Thyroid gland (tissue), 4 donors: ENCODE measurements at regions not wholly inside any gene's neighbourhood (a gene's known extent, or its start where the extent isn't known, plus 50 kb on each side); places are given as distances from the start of the nearest gene placed in this dataset.

Source experiments
- DNase-seq, 2 donors: peaks; one replicate each; pipeline ENCODE4 v3.0.0-alpha.2; 2019
- H3K27ac ChIP-seq, 3 donors: fragments of 200-600 bp; sonication (generic); 1 replicate in 2 of 3; 2 replicates in 1 of 3; pipeline ENCODE4 v1.5.1; 2016 to 2019; ENCODE audit warnings: mild to moderate bottlenecking in 1 of 3, moderate library complexity in 1 of 3
- H3K27me3 ChIP-seq: fragments of 200-600 bp; sonication (generic); one replicate; pipeline ENCODE4 v1.5.1; 2019
- H3K36me3 ChIP-seq, 2 donors: fragments of 200-600 bp; sonication (generic); one replicate each; pipeline ENCODE4 v1.5.1; 2016 to 2019
- H3K4me1 ChIP-seq, 2 donors: fragments of 200-600 bp; sonication (generic); one replicate each; pipeline ENCODE4 v1.5.1; 2017 to 2019
- H3K4me3 ChIP-seq, 3 donors: fragments of 200-600 bp; sonication (generic); replicated peaks in 1 of 3; 1 replicate in 2 of 3; 2 replicates in 1 of 3; pipeline ENCODE4 v1.5.1; 2016; ENCODE audit warnings: mild to moderate bottlenecking in 1 of 3
- H3K9me3 ChIP-seq: fragments of 200-600 bp; sonication (generic); one replicate; pipeline ENCODE4 v1.5.1; 2017
- POLR2A ChIP-seq, 2 donors: fragments of 450-650 bp; IDR thresholded peaks; one replicate each; pipeline ENCODE4 v1.6.1; 2017; ENCODE audit warnings: antibody characterized with exemption in 2 of 2, mild to moderate bottlenecking in 2 of 2, moderate library complexity in 1 of 2
- WGBS, 2 donors: methylation state at CpG; one replicate each; pipeline ENCODE4 v1.1.5; 2017; 5-methylcytosine and 5-hydroxymethylcytosine counted together
- intact Hi-C: fragments of 100-400 bp; cut with DNase I; formaldehyde crosslinking; loops from one replicate; pipeline ENCODE4 v1.15.1; 2023
- TF ChIP-seq, protein P1 (sequence below), 6 experiments: fragments of 200-600 bp in 3 of 6; fragments of 450-650 bp in 3 of 6; sonication (generic) in 3 of 6; IDR thresholded peaks; one replicate each; pipeline ENCODE4 v1.5.1; 2016 to 2019; ENCODE audit warnings: antibody characterized with exemption in 6 of 6, mild to moderate bottlenecking in 2 of 6, inconsistent platforms in 1 of 6, moderate library complexity in 1 of 6

GRCh38 chr14:96150214-96150613 lies 54.4 kb upstream of the BDKRB2 start:
- Histone ChIP-seq H3K4me3 (no peak overlapping the region), H3K9me3 (no peaks in the 10 kb centered on the region), H3K27me3 (no peaks in the 10 kb centered on the region), H3K36me3 (no peaks in the 10 kb centered on the region), H3K4me1 (peaks cover 8 to 11% of the 10 kb centered on the region in 2 donors), H3K27ac (no peak overlapping the region)
- TF ChIP-seq, protein P1, sequence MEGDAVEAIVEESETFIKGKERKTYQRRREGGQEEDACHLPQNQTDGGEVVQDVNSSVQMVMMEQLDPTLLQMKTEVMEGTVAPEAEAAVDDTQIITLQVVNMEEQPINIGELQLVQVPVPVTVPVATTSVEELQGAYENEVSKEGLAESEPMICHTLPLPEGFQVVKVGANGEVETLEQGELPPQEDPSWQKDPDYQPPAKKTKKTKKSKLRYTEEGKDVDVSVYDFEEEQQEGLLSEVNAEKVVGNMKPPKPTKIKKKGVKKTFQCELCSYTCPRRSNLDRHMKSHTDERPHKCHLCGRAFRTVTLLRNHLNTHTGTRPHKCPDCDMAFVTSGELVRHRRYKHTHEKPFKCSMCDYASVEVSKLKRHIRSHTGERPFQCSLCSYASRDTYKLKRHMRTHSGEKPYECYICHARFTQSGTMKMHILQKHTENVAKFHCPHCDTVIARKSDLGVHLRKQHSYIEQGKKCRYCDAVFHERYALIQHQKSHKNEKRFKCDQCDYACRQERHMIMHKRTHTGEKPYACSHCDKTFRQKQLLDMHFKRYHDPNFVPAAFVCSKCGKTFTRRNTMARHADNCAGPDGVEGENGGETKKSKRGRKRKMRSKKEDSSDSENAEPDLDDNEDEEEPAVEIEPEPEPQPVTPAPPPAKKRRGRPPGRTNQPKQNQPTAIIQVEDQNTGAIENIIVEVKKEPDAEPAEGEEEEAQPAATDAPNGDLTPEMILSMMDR (IDR thresholded peaks at IDR 0.05), result no peak
- TF ChIP-seq POLR2A (IDR thresholded peaks at IDR 0.05), result no peak
- intact Hi-C loops, result no loop called here
- no peak for DNase-seq
- 62 to 65% methylated on average over 3 of the region's 3 CpGs for WGBS, 2 donors

GRCh38 chr14:96151242-96151641 lies 53.4 kb upstream of the BDKRB2 start:
- H3K27me3 ChIP-seq, result no peaks in the 10 kb centered on the region
- no peak overlapping the region for H3K27ac ChIP-seq
- no peak for DNase-seq
- H3K4me3 ChIP-seq, result no peak overlapping the region
- TF ChIP-seq, protein P1 (IDR thresholded peaks at IDR 0.05), result no peak
- H3K36me3 ChIP-seq, result no peaks in the 10 kb centered on the region
- intact Hi-C loops, result no loop called here
- WGBS, 2 donors, result 70 to 75% methylated on average over 13 of the region's 13 CpGs
- peaks cover 3 to 4% of the 10 kb centered on the region in 2 donors for H3K4me1 ChIP-seq
- H3K9me3 ChIP-seq, result no peaks in the 10 kb centered on the region

- no peaks in the 10 kb centered on the region for H3K4me1 ChIP-seq
- intact Hi-C loops, result no loop called here
- H3K4me3 ChIP-seq, result no peak overlapping the region
- no peak for DNase-seq
- H3K27me3 ChIP-seq, result no peaks in the 10 kb centered on the region
- no peaks in the 10 kb centered on the region for H3K9me3 ChIP-seq
- H3K36me3 ChIP-seq, result no peaks in the 10 kb centered on the region
- no peak overlapping the region for H3K27ac ChIP-seq
- TF ChIP-seq POLR2A (IDR thresholded peaks at IDR 0.05), result no peak
- TF ChIP-seq, protein P1 (IDR thresholded peaks at IDR 0.05), result no peak
- WGBS, 2 donors, result 81 to 90% methylated on average over 3 of the region's 3 CpGs
These were observed 51.6 kb upstream of the BDKRB2 start for GRCh38 chr14:96153003-96153402.
